DOHH2 (cell line): ENCODE measurements at regions not wholly inside any gene's neighbourhood (a gene's known extent, or its start where the extent isn't known, plus 50 kb on each side); places are given as distances from the start of the nearest gene placed in this dataset.

Experiments
- H3F3A ChIP-seq: fragments of 200-600 bp; sonication (generic), shearing (Covaris generic); 2 replicates; pipeline ENCODE4 v1.6.0; 2016; ENCODE audit warnings: antibody characterized with exemption, mild to moderate bottlenecking; ENCODE audit not compliant: control insufficient read depth, insufficient read depth
- H3K27ac ChIP-seq: fragments of 200-600 bp; sonication (generic); 2 replicates; pipeline ENCODE4 v1.5.1; 2014; ENCODE audit warnings: low read depth, mild to moderate bottlenecking, low read length, moderate library complexity
- H3K27me3 ChIP-seq: fragments of 200-600 bp; sonication (generic); 2 replicates; pipeline ENCODE4 v1.6.1; 2014; ENCODE audit warnings: mild to moderate bottlenecking, low read length, mixed read lengths; ENCODE audit not compliant: control insufficient read depth
- H3K36me3 ChIP-seq: fragments of 200-600 bp; sonication (generic); 2 replicates; pipeline ENCODE4 v1.6.1; 2014; ENCODE audit warnings: mild to moderate bottlenecking, low read length, moderate library complexity, mixed read lengths; ENCODE audit not compliant: control insufficient read depth
- H3K4me1 ChIP-seq: fragments of 200-600 bp; sonication (generic); 2 replicates; pipeline ENCODE4 v1.6.1; 2014; ENCODE audit warnings: mild to moderate bottlenecking, low read length, mixed read lengths; ENCODE audit not compliant: control insufficient read depth
- H3K4me2 ChIP-seq: fragments of 200-600 bp; sonication (generic); 2 replicates; pipeline ENCODE4 v1.6.0; 2014; ENCODE audit warnings: mild to moderate bottlenecking, low read length, moderate library complexity
- H3K4me3 ChIP-seq: fragments of 200-600 bp; sonication (generic); 2 replicates; pipeline ENCODE4 v1.5.1; 2014; ENCODE audit warnings: mild to moderate bottlenecking, low read length, mixed read lengths
- H3K79me2 ChIP-seq: fragments of 200-600 bp; sonication (generic); 2 replicates; pipeline ENCODE4 v1.6.1; 2014; ENCODE audit warnings: mild to moderate bottlenecking, low read length, mixed read lengths; ENCODE audit not compliant: control insufficient read depth
- H3K9me2 ChIP-seq: fragments of 200-600 bp; sonication (generic); replicated peaks from 2 replicates; pipeline ENCODE4 v1.6.1; 2014; ENCODE audit warnings: mild to moderate bottlenecking, low read length, mixed read lengths; ENCODE audit not compliant: control insufficient read depth
- H3K9me3 ChIP-seq: fragments of 200-600 bp; sonication (generic); 2 replicates; pipeline ENCODE4 v1.6.1; 2014; ENCODE audit warnings: antibody characterized with exemption, low read length, mixed read lengths; ENCODE audit not compliant: control insufficient read depth, insufficient read depth
- H4K20me1 ChIP-seq: fragments of 200-600 bp; sonication (generic); 2 replicates; pipeline ENCODE4 v1.6.0; 2014; ENCODE audit warnings: low read depth, mild to moderate bottlenecking, antibody characterized with exemption, low read length, moderate library complexity; ENCODE audit not compliant: control insufficient read depth, insufficient read depth
- EZH2phosphoT487 ChIP-seq: fragments of 200-600 bp; sonication (generic); IDR thresholded peaks from 2 replicates; pipeline ENCODE4 v1.6.1; 2017; ENCODE audit warnings: borderline replicate concordance, mild to moderate bottlenecking, antibody characterized with exemption, low read length, moderate library complexity, mixed read lengths
- TF ChIP-seq, protein P1 (sequence below): fragments of 200-600 bp; sonication (generic); IDR thresholded peaks from one replicate; pipeline ENCODE4 v1.5.1; 2014; ENCODE audit warnings: antibody characterized with exemption, mild to moderate bottlenecking, low read depth, low read length; ENCODE audit not compliant: poor library complexity, severe bottlenecking

DNA sequence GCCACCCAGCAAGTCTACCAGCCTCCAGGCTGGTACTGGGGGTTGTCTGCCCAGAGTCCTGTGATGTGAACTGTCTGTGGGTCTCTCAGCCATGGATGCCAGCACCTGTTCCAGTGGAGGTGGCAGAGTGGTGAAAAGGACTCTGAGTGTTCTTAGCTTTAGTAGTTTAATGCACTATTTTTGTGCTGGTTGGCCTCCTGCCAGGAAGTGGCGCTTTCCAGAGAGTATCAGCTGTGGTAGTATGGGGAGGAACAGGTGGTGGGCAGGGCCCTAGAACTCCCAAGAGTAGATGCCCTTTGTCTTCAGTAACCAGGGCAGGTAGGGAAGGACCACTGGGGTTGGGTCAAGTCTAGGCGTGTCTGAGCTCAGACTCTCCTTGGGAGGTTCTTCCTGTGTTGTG lies 356.7 kb downstream of the STK39 start:
- H3K27ac ChIP-seq: no peak overlapping the region
- H3K4me3 ChIP-seq: no peak overlapping the region
- no peak for TF ChIP-seq EZH2phosphoT487
- TF ChIP-seq, protein P1, sequence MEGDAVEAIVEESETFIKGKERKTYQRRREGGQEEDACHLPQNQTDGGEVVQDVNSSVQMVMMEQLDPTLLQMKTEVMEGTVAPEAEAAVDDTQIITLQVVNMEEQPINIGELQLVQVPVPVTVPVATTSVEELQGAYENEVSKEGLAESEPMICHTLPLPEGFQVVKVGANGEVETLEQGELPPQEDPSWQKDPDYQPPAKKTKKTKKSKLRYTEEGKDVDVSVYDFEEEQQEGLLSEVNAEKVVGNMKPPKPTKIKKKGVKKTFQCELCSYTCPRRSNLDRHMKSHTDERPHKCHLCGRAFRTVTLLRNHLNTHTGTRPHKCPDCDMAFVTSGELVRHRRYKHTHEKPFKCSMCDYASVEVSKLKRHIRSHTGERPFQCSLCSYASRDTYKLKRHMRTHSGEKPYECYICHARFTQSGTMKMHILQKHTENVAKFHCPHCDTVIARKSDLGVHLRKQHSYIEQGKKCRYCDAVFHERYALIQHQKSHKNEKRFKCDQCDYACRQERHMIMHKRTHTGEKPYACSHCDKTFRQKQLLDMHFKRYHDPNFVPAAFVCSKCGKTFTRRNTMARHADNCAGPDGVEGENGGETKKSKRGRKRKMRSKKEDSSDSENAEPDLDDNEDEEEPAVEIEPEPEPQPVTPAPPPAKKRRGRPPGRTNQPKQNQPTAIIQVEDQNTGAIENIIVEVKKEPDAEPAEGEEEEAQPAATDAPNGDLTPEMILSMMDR: no peak
- no peaks in the 10 kb centered on the region for H3F3A ChIP-seq
- no peak overlapping the region for H3K4me2 ChIP-seq
- H3K79me2 ChIP-seq: no peaks in the 10 kb centered on the region
- H3K9me3 ChIP-seq: no peaks in the 10 kb centered on the region
- no peaks in the 10 kb centered on the region for H3K9me2 ChIP-seq
- no peaks in the 10 kb centered on the region for H3K27me3 ChIP-seq
- no peaks in the 10 kb centered on the region for H3K4me1 ChIP-seq
- no peaks in the 10 kb centered on the region for H4K20me1 ChIP-seq
- H3K36me3 ChIP-seq: no peaks in the 10 kb centered on the region

DNA sequence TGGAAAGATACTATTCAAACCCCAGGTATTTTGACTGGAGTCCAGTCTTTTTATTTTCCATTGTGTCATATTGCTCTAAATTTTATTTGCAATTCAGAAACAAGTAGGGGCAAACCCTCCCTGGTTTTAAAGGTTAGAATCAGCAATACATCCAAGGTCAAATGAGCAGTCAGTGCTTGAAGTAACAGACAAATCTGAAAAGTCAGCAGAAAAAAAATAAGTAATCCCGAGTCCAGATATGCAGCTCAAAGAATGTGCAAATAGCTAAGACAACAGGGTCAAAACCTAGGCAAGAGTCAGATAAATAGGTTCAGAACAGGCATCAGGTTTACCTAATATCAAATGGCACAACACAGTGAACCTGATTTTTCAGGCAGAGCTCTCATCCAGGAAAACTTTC lies 367.0 kb downstream of the STK39 start:
- TF ChIP-seq, protein P1: no peak
- no peak for TF ChIP-seq EZH2phosphoT487

DNA sequence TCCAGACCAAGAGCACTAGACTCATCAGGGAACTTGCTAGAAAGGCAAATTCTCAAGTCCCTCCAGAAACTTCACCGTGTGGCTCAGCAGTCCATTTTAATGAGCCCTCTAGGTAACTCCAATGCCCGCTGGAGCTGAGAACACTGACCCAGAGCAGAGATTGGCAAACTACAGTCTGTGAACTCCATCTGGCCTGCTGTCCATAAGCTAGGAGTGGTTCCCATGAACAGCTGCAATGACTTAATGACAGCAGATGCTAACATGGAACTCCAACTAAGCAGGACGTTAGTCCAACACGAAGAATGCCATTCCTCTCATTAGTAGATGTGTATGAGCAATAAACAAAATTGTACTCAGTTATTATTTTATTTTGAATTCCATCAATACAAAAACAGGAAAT lies 371.9 kb downstream of the STK39 start:
- Histone ChIP-seq H3K36me3 (no peaks in the 10 kb centered on the region), H3K79me2 (no peaks in the 10 kb centered on the region), H3K4me3 (no peak overlapping the region), H3K4me1 (no peaks in the 10 kb centered on the region), H3K9me2 (no peaks in the 10 kb centered on the region), H3K27me3 (no peaks in the 10 kb centered on the region), H4K20me1 (no peaks in the 10 kb centered on the region), H3K9me3 (no peaks in the 10 kb centered on the region), H3F3A (no peaks in the 10 kb centered on the region), H3K27ac (no peak overlapping the region), H3K4me2 (no peak overlapping the region)
- TF ChIP-seq, protein P1: no peak
- no peak for TF ChIP-seq EZH2phosphoT487

More for the DNA sequence above, 367.0 kb downstream of the STK39 start:
- Histone ChIP-seq H3K9me2 (no peaks in the 10 kb centered on the region), H3K36me3 (no peaks in the 10 kb centered on the region), H3K4me3 (no peak overlapping the region), H3K9me3 (no peaks in the 10 kb centered on the region), H3K79me2 (no peaks in the 10 kb centered on the region), H3K27ac (no peak overlapping the region), H3K4me2 (no peak overlapping the region), H3F3A (no peaks in the 10 kb centered on the region), H4K20me1 (no peaks in the 10 kb centered on the region), H3K27me3 (no peaks in the 10 kb centered on the region), H3K4me1 (no peaks in the 10 kb centered on the region)

DNA sequence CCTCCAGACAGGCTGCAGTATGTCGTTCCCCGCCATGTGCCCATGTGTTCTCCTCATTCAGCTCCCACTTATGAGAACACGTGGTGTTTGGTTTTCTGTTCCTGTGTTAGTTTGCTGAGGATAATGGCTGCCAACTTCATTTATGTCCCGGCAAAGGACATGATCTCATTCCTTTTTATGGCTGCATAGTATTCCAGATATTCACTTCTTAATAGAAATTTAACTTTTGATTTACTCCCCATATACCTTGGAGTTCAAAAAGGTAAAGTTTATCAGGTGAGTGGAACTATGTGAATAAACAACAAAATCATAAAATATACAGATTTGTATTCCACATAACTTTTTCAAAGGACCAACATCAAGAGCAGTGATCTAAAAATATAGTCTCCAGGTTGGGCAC lies 372.6 kb downstream of the STK39 start:
- no peak for TF ChIP-seq EZH2phosphoT487
- TF ChIP-seq, protein P1: no peak
- H3K9me2 ChIP-seq: no peaks in the 10 kb centered on the region

More for the DNA sequence above, 372.6 kb downstream of the STK39 start:
- H3K9me3 ChIP-seq: no peaks in the 10 kb centered on the region
- no peaks in the 10 kb centered on the region for H3K79me2 ChIP-seq
- no peaks in the 10 kb centered on the region for H3K27me3 ChIP-seq
- no peak overlapping the region for H3K4me2 ChIP-seq
- H3K4me1 ChIP-seq: no peaks in the 10 kb centered on the region
- no peak overlapping the region for H3K27ac ChIP-seq
- H4K20me1 ChIP-seq: no peaks in the 10 kb centered on the region
- H3K4me3 ChIP-seq: no peak overlapping the region
- H3F3A ChIP-seq: no peaks in the 10 kb centered on the region
- H3K36me3 ChIP-seq: no peaks in the 10 kb centered on the region
